KOPT-K1 (cell line): ENCODE measurements at regions not wholly inside any gene's neighbourhood (a gene's known extent, or its start where the extent isn't known, plus 50 kb on each side); places are given as distances from the start of the nearest gene placed in this dataset.
"Not testable (repeated sequence)": the region's sequence is repeated elsewhere in the genome, so short reads cannot be mapped to it uniquely, and the experiment has no call there.

Source experiments
- H3K27ac ChIP-seq: fragments of 200-600 bp; sonication (generic); 2 replicates; pipeline ENCODE4 v1.5.1; 2016; ENCODE audit warnings: antibody characterized with exemption, mild to moderate bottlenecking, low read depth, low read length; ENCODE audit not compliant: poor library complexity, severe bottlenecking
- H3K36me3 ChIP-seq: fragments of 200-600 bp; sonication (generic); 2 replicates; pipeline ENCODE4 v1.5.1; 2017; ENCODE audit warnings: antibody characterized with exemption, mild to moderate bottlenecking, low read length, moderate library complexity; ENCODE audit not compliant: insufficient read depth
- H3K9me3 ChIP-seq: fragments of 200-600 bp; sonication (generic); 2 replicates; pipeline ENCODE4 v1.5.1; 2017; ENCODE audit warnings: antibody characterized with exemption, low read length, mild to moderate bottlenecking; ENCODE audit not compliant: insufficient read depth, poor library complexity, severe bottlenecking

- H3K36me3 ChIP-seq, result no peaks in the 10 kb centered on the region
- no peaks in the 10 kb centered on the region for H3K9me3 ChIP-seq
- H3K27ac ChIP-seq, result no peak overlapping the region
These were observed 1523.9 kb downstream of the MAT2B start for GRCh38 chr5:165029099-165029870.

- no peaks in the 10 kb centered on the region for H3K36me3 ChIP-seq
- H3K9me3 ChIP-seq, result no peaks in the 10 kb centered on the region
- no peak overlapping the region for H3K27ac ChIP-seq
These were observed 1525.6 kb downstream of the MAT2B start for GRCh38 chr5:165030971-165031370.

- no peaks in the 10 kb centered on the region for H3K36me3 ChIP-seq
- no peak overlapping the region for H3K27ac ChIP-seq
- H3K9me3 ChIP-seq, result no peaks in the 10 kb centered on the region
These were observed 1526.0 kb downstream of the MAT2B start for GRCh38 chr5:165031371-165031770.

DNA sequence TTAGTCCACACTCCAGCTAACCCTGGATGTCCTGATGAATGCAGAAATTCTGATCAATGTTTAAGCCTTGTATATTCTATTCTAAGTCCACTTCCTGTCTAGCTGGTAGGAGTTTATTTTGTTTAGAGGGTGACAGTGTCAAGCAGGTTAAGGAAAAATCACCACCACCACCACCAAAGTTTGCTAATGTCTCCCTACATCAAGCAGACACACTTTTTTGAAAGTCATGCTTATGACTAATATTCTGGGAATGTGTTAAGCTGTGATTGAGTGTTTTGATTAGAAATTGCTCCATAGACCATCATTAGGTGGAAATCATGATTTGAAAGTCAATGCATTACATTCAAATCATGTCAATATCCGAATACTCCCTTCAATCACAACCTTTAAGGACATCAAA is 1530.1 kb downstream of the MAT2B start:
- Histone ChIP-seq H3K9me3 (no peaks in the 10 kb centered on the region), H3K27ac (no peak overlapping the region), H3K36me3 (no peaks in the 10 kb centered on the region)

DNA sequence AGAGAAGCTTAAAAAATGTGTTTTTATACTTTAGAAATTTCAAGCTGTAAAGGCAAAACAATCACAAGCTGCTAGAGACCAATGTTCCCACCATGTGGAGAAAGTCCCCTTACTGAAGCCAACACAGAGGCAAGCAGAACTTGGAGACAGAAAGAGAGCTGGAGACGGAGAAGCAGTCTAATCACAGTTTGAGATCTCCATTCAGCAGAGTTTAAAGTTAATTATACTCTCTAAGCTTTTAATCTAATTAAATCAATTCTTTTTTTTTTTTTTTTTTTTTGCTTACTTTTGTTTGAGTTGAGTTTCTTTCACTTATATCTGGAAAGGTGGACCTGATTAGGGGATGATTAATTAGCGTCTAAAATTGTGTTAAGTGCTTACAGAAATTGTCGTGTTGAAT is 1534.3 kb downstream of the MAT2B start:
- H3K9me3 ChIP-seq, result no peaks in the 10 kb centered on the region

GRCh38 chr5:165045941-165046340 is 1540.5 kb downstream of the MAT2B start:
- H3K36me3 ChIP-seq, H3K9me3 ChIP-seq: not testable (repeated sequence)

More for the DNA sequence above, 1534.3 kb downstream of the MAT2B start:
- H3K36me3 ChIP-seq, result no peaks in the 10 kb centered on the region
- H3K27ac ChIP-seq, result no peak overlapping the region

GRCh38 chr5:165055476-165055875 is 1550.1 kb downstream of the MAT2B start:
- H3K9me3 ChIP-seq, result no peaks in the 10 kb centered on the region
- no peaks in the 10 kb centered on the region for H3K36me3 ChIP-seq
- H3K27ac ChIP-seq, result no peak overlapping the region

More at GRCh38 chr5:165045941-165046340, 1540.5 kb downstream of the MAT2B start:
- not testable (repeated sequence) for H3K27ac ChIP-seq

DNA sequence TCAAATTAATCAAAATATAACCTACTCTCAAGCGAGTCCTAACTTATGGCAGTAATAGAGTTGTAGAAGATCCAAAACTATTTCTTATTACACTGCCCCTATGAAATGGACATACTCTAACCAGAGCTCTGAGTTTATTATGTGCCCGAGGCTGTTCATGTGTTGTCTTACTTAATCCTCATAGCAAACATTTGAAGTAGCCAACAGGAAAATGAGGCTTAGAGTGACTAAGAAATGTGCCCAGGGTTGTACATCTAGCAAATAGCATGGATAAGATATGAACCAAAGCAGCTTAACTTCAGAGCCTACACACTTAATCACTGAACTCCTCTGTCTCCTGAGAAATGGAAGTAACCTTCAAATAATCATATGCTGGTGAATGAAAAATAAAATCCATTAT is 1551.7 kb downstream of the MAT2B start:
- no peak overlapping the region for H3K27ac ChIP-seq
- H3K36me3 ChIP-seq, result no peaks in the 10 kb centered on the region
- no peaks in the 10 kb centered on the region for H3K9me3 ChIP-seq

DNA sequence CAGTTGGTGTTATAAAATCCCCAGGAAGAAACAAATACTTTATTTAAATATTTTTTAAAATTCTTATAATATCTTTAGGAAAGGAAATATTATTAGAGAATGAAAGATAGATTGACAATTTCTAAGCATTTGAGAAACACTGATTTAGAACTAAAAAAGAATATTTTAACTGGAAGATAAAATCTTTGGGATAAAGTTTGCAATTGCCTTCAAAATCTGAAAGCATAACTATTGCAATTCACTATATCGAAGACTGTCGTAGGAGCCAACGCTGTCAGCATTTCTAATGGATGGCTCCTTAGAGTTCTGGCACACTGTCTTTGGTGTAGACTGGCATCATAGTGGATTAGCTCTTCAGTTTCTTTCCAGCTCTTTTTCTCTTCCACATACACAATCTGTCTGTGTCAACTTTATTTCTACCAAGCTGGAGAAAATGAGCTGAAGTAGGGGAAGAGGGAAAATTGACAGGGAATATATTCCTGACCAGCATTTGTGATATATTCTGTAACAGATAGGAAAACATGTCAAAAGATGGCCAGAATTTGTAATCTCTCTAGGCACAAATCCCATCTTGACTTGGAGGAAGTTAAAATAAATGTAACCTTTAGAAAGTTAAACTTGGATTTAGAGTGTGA is 1561.4 kb downstream of the MAT2B start:
- Histone ChIP-seq H3K36me3 (no peaks in the 10 kb centered on the region), H3K9me3 (no peaks in the 10 kb centered on the region), H3K27ac (no peak overlapping the region)

DNA sequence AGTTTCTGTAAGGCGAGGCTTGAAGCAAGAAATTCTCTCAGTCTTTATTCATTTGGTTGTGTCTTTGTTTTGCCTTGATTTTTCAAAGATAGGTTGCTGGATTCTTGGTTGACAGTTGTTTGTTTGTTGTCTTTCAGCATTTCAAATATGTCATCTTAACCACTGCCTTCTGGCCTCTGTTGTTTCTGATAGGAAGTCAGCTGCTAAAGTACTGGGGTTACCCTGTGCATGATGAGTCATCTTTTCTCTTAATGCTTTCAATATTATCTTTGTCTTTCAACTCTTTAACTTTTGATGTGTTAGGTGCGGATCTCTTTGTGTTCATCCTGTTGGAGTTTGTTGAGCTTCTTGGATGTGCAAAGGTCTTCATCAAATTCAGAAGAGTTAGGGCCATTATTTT is 1571.3 kb downstream of the MAT2B start:
- Histone ChIP-seq H3K9me3 (no peaks in the 10 kb centered on the region), H3K27ac (no peak overlapping the region), H3K36me3 (no peaks in the 10 kb centered on the region)

GRCh38 chr5:165079389-165079788 is 1574.0 kb downstream of the MAT2B start:
- Histone ChIP-seq H3K36me3 (no peaks in the 10 kb centered on the region), H3K9me3 (no peaks in the 10 kb centered on the region), H3K27ac (no peak overlapping the region)

DNA sequence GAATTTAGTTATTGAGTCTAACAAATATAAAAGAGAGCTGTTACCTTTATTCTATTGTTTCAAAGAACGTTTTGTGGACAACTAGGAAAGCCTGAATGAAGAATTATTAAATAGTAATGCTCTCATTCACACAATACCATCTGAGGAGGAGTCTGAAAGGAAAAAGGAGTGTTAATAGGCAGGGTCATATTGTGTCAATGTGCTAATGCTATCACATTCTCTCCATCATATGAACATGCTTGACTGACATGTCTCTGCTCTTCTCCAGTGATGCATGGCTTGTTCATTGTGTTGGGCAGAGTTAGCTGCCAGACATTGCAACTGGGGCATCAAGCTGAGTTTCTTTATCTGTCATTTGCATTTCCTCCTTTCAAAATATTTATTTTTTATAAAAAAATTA is 1578.0 kb downstream of the MAT2B start:
- H3K9me3 ChIP-seq, result no peaks in the 10 kb centered on the region
- no peaks in the 10 kb centered on the region for H3K36me3 ChIP-seq
- H3K27ac ChIP-seq, result no peak overlapping the region

DNA sequence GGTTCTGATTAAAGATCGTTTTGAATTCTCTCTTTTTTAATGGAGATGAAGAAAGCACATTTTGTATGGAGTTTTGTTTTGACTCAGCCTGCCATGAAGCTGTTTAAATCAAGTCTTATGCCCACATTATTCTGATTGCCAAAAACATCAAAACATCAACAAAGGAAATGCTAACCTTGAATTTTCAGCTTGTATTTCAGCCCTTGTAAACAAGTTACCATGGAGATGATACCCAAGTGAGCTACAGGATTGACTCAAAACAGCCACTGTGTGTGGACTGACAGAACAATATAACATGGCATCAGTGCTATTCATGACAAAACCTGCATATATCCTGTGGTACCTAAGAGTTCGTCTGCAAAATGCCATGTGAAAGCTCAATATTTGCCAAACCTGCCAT is 1581.0 kb downstream of the MAT2B start:
- H3K36me3 ChIP-seq, result no peaks in the 10 kb centered on the region
- H3K27ac ChIP-seq, result no peak overlapping the region
- no peaks in the 10 kb centered on the region for H3K9me3 ChIP-seq

GRCh38 chr5:165094782-165095181 is 1589.4 kb downstream of the MAT2B start:
- H3K36me3 ChIP-seq, result no peaks in the 10 kb centered on the region
- H3K9me3 ChIP-seq, result peaks cover 3% of the 10 kb centered on the region
- H3K27ac ChIP-seq, result no peak overlapping the region

DNA sequence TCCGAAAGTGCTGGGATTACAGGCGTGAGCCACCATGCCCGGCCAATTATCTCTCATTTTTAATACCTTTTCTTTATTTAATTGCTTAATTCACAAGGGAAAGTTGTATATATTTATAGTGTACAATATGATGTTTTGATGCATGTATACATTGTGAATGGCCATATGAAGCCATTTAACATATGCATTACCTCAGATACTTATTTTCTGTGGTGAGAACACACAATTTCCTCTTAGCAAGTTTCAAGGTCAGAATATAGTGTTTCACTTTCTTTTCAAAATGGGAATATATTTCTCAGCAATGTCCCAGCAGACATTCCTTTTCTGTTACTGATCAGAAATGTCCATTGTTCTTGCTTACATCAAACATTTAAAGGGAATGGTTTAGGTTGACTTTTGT is 1596.3 kb downstream of the MAT2B start:
- Histone ChIP-seq H3K36me3 (no peaks in the 10 kb centered on the region), H3K27ac (no peak overlapping the region), H3K9me3 (peaks cover 4% of the 10 kb centered on the region)

DNA sequence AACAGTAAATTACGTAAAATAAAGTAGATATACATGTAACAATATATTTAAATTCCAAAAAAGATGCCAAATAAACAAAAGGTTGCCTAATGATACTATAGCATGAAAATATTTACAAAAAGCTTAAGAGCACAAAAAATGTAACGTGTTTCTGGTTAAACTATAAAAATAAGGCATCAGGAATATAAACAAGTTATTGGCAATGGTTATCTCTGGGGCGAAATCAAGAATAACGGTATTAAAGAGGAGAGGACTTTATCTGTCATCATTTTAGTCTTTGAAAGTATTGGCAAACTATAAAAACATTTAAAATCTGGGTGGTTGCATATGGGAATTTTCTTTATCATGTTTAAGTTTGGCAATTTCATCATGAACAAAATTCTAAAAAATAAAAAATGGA is 1599.2 kb downstream of the MAT2B start:
- H3K9me3 ChIP-seq, result peaks cover 3% of the 10 kb centered on the region
- H3K36me3 ChIP-seq, result no peaks in the 10 kb centered on the region
- no peak overlapping the region for H3K27ac ChIP-seq
